A549 (cell line): ENCODE measurements at regions not wholly inside any gene's neighbourhood (a gene's known extent, or its start where the extent isn't known, plus 50 kb on each side); places are given as distances from the start of the nearest gene placed in this dataset.

ENCODE experiments used
- ATAC-seq, 2 experiments: fragments of 200-7000 bp in 1 of 2; fragments of >200 bp in 1 of 2; cut with Nextera tagmentation in 1 of 2; cut with Tn5 transposase in 1 of 2; 3 replicates each; pipeline versions ENCODE4 v1.8.0 to v1.9.1; 2018 to 2020; ENCODE audit warnings: mild to moderate bottlenecking in 1 of 2, moderate library complexity in 1 of 2
- CTCF ChIA-PET: fragments of 300-600 bp; sonication (Branson Sonifier 250); formaldehyde crosslinking; extraction: SDS; loops from one replicate; lab custom pipeline; 2021; ENCODE audit warnings: antibody characterized with exemption, inconsistent platforms; lab: Yijun Ruan, JAX
- POLR2A ChIA-PET: fragments of 350-600 bp; formaldehyde crosslinking; extraction: SDS; loops from one replicate; lab custom pipeline; 2021; ENCODE audit warnings: antibody characterized with exemption, inconsistent platforms; lab: Yijun Ruan, JAX
- DNase-seq, 2 experiments: peaks; one replicate each; pipeline versions ENCODE4 v3.0.0 to v3.0.0-alpha.2; 2011 to 2016; ENCODE audit warnings: low read depth in 1 of 2, low spot score in 1 of 2
- FAIRE-seq: peaks from 2 replicates; lab custom pipeline; 2011; peaks lifted over from hg19 to GRCh38; lab: Jason Lieb, UNC
- H3K27ac ChIP-seq, 2 experiments: fragments of >200 bp; sonication (Bioruptor Twin); formaldehyde crosslinking; 3 replicates each; pipeline ENCODE4 v1.5.1; 2016 to 2017
- H3K4me1 ChIP-seq: fragments of >200 bp; sonication (Bioruptor Twin); formaldehyde crosslinking; 3 replicates; pipeline ENCODE4 v1.6.1; 2016
- H3K4me2 ChIP-seq: fragments of >200 bp; sonication (Bioruptor Twin); formaldehyde crosslinking; 3 replicates; pipeline ENCODE4 v1.6.1; 2016
- H3K4me3 ChIP-seq: fragments of >200 bp; sonication (Bioruptor Twin); formaldehyde crosslinking; 3 replicates; pipeline ENCODE4 v1.5.1; 2016
- H3K9me3 ChIP-seq: fragments of >200 bp; sonication (Bioruptor Twin); formaldehyde crosslinking; 3 replicates; pipeline ENCODE4 v1.6.1; 2016
- CBX8 ChIP-seq: fragments of 200-600 bp; sonication (generic); IDR thresholded peaks from 2 replicates; pipeline ENCODE4 v1.6.1; 2016
- CHD4 ChIP-seq: fragments of 200-600 bp; sonication (generic); IDR thresholded peaks from 2 replicates; pipeline ENCODE4 v1.6.1; 2016; ENCODE audit warnings: antibody characterized with exemption, mild to moderate bottlenecking, borderline replicate concordance
- E2F6 ChIP-seq: IDR thresholded peaks from 2 replicates; pipeline ENCODE4 v1.6.1; 2012; ENCODE audit warnings: low read depth, borderline replicate concordance
- EHMT2 ChIP-seq: fragments of 200-600 bp; sonication (generic); IDR thresholded peaks from 2 replicates; pipeline ENCODE4 v1.6.1; 2016; ENCODE audit warnings: antibody characterized with exemption, low read depth, mild to moderate bottlenecking, moderate library complexity
- ESRRA ChIP-seq: fragments of 150-350 bp; IDR thresholded peaks from 2 replicates; pipeline ENCODE4 v1.6.1; 2014; ENCODE audit warnings: mild to moderate bottlenecking, low read length, borderline replicate concordance
- FOSB ChIP-seq: fragments of 250-450 bp; sonication (Bioruptor Pico); IDR thresholded peaks from 2 replicates; pipeline ENCODE4 v1.5.0; 2020; ENCODE audit warnings: mild to moderate bottlenecking, moderate library complexity
- FOSL2 ChIP-seq, 2 experiments: fragments of 450-650 bp in 1 of 2; fragments of >200 bp in 1 of 2; sonication (Bioruptor Twin) in 1 of 2; formaldehyde crosslinking; IDR thresholded peaks; 2 replicates each; pipeline versions ENCODE4 v1.5.0 to v1.6.1; 2016 to 2020; ENCODE audit warnings: mild to moderate bottlenecking in 1 of 2, moderate library complexity in 1 of 2
- FOXS1 ChIP-seq: fragments of 250-450 bp; sonication (Bioruptor Pico); IDR thresholded peaks from 2 replicates; pipeline ENCODE4 v1.5.0; 2020; ENCODE audit warnings: mild to moderate bottlenecking, moderate library complexity
- GATA3 ChIP-seq: IDR thresholded peaks from 2 replicates; pipeline ENCODE4 v1.6.1; 2012; ENCODE audit warnings: borderline replicate concordance
- HOXB13 ChIP-seq: fragments of 250-450 bp; sonication (Bioruptor Pico); IDR thresholded peaks from 2 replicates; pipeline ENCODE4 v1.5.0; 2020; ENCODE audit warnings: low read depth, mild to moderate bottlenecking, moderate library complexity
- HOXB5 ChIP-seq: fragments of 250-450 bp; sonication (Bioruptor Pico); IDR thresholded peaks from 2 replicates; pipeline ENCODE4 v1.5.0; 2020; ENCODE audit warnings: mild to moderate bottlenecking, moderate library complexity
- JUN ChIP-seq, 2 experiments: fragments of >200 bp; sonication (Bioruptor Twin); formaldehyde crosslinking; IDR thresholded peaks; 2 replicates in 1 of 2; 3 replicates in 1 of 2; pipeline ENCODE4 v1.6.1; 2016 to 2017
- KDM5A ChIP-seq: fragments of 200-600 bp; sonication (generic); IDR thresholded peaks from 2 replicates; pipeline ENCODE4 v1.6.1; 2016; ENCODE audit warnings: antibody characterized with exemption, mild to moderate bottlenecking
- MAFK ChIP-seq: fragments of 450-650 bp; IDR thresholded peaks from 2 replicates; pipeline ENCODE4 v1.6.1; 2014; ENCODE audit not compliant: partially characterized antibody
- MAZ ChIP-seq: fragments of 150-350 bp; IDR thresholded peaks from 2 replicates; pipeline ENCODE4 v1.6.1; 2014; ENCODE audit warnings: antibody characterized with exemption, low read depth, low read length, borderline replicate concordance
- NPAS2 ChIP-seq: fragments of 250-450 bp; sonication (Bioruptor Pico); IDR thresholded peaks from 2 replicates; pipeline ENCODE4 v1.8.0; 2022; ENCODE audit warnings: mild to moderate bottlenecking, moderate library complexity, borderline replicate concordance
- PHF8 ChIP-seq: fragments of 200-600 bp; sonication (generic); IDR thresholded peaks from 2 replicates; pipeline ENCODE4 v1.6.1; 2016; ENCODE audit warnings: low read depth, mild to moderate bottlenecking, antibody characterized with exemption, moderate library complexity, borderline replicate concordance
- POLR2A ChIP-seq: IDR thresholded peaks from 2 replicates; pipeline ENCODE4 v1.6.1; 2012; ENCODE audit warnings: mild to moderate bottlenecking, low read length
- POLR2AphosphoS2 ChIP-seq: conservative IDR thresholded peaks from 2 replicates; pipeline ENCODE4 v1.6.1; 2012; ENCODE audit warnings: low read length, improper control_type of control experiment, inconsistent platforms
- RAD21 ChIP-seq, 2 experiments: fragments of >200 bp in 1 of 2; sonication (Bioruptor Twin) in 1 of 2; formaldehyde crosslinking in 1 of 2; IDR thresholded peaks in 1 of 2; conservative IDR thresholded peaks in 1 of 2; 2 replicates in 1 of 2; 3 replicates in 1 of 2; pipeline ENCODE4 v1.6.1; 2012 to 2018; ENCODE audit warnings: inconsistent platforms in 1 of 2
- SREBF2 ChIP-seq: fragments of 450-650 bp; IDR thresholded peaks from 2 replicates; pipeline ENCODE4 v1.6.1; 2014; ENCODE audit warnings: mild to moderate bottlenecking, moderate library complexity
- TFCP2L1 ChIP-seq: fragments of 250-450 bp; sonication (Bioruptor Pico); IDR thresholded peaks from 2 replicates; pipeline ENCODE4 v1.5.0; 2021; ENCODE audit warnings: mild to moderate bottlenecking
- TP53 ChIP-seq: fragments of 250-450 bp; sonication (Bioruptor Pico); IDR thresholded peaks from 2 replicates; pipeline ENCODE4 v1.5.0; 2021; ENCODE audit warnings: mild to moderate bottlenecking, moderate library complexity
- ZC3H11A ChIP-seq: fragments of 450-650 bp; IDR thresholded peaks from 2 replicates; pipeline ENCODE4 v1.6.1; 2014; ENCODE audit warnings: antibody characterized with exemption, mild to moderate bottlenecking
- ZNF302 ChIP-seq: fragments of 250-450 bp; sonication (Bioruptor Pico); IDR thresholded peaks from 2 replicates; pipeline ENCODE4 v1.9.0; 2021; ENCODE audit warnings: inconsistent platforms, mild to moderate bottlenecking, moderate library complexity
- ZSCAN20 ChIP-seq: fragments of 250-450 bp; sonication (Bioruptor Pico); IDR thresholded peaks from 2 replicates; pipeline ENCODE4 v1.8.0; 2022; ENCODE audit warnings: mild to moderate bottlenecking, moderate library complexity
- WGBS: methylation state at CpG from one replicate; pipeline ENCODE4 v1.1.6; 2017; ENCODE audit errors: missing lambda C conversion rate; 5-methylcytosine and 5-hydroxymethylcytosine counted together
- TF ChIP-seq, protein P1 (sequence below): IDR thresholded peaks from 2 replicates; pipeline ENCODE4 v1.6.1; 2012
- TF ChIP-seq, protein P2 (sequence below): IDR thresholded peaks from 2 replicates; pipeline ENCODE4 v1.6.1; 2012

GRCh38 chr10:78905957-78906308, 162.8 kb upstream of the ZMIZ1 start (continued):
- no peak for TF ChIP-seq POLR2A

DNA sequence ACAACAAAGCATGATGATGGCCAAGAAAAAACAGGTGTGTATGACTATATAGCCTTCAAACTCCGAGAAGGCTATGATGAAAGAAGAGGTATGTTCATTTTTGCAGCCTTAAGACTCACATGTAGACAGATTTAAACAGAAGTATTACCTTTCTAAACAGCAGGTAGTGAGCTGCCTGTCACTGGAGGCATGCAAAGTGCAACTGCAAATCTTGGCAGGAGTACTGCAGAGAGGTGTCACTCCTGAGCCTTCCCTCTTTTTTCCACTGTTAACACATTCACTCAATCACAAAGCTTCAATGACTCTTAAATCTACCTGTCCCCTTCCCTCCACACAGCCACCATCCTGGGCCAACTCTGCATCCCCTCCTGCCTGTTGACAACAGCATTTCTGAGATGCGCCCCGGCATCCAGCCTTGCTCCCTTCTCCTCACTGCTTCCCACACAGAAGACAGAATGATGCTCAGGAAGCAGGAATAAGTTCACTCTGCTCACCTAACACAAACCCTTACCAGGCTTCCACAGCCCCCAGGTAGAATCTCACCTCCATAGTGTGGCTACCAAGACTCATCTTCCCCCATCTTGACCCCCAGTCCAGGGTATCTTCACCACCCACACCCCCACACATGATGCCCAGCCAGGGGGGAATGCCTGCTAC, 161.9 kb upstream of the ZMIZ1 start:
- DNase-seq, result no peak
- no peak overlapping the region for H3K4me3 ChIP-seq
- no peak for FAIRE-seq
- ChIA-PET CTCF (interaction anchor here (1.8 to 2.1 kb wide), 2 partner anchors 12 to 16 kb away, joined by 6 to 7 read pairs; no protein-coding TSS in a partner anchor), POLR2A (no interaction called here)
- no peak overlapping the region for H3K27ac ChIP-seq
- no peaks in the 10 kb centered on the region for H3K9me3 ChIP-seq
- no peak overlapping the region for H3K4me2 ChIP-seq
- TF ChIP-seq CBX8 (no peak), MAZ (no peak), ESRRA (no peak), FOSB (CRISPR knock-in tag) (no peak), GATA3 (no peak), JUN (IDR thresholded peaks at IDR 0.05) (no peak), FOSL2 (IDR thresholded peaks at IDR 0.05) (no peak), FOSL2 (CRISPR knock-in tag; IDR thresholded peaks at IDR 0.05) (no peak), CHD4 (no peak), SREBF2 (no peak), FOXS1 (CRISPR knock-in tag) (no peak), MAFK (no peak), TP53 (CRISPR knock-in tag) (no peak)
- no peak for ATAC-seq
- WGBS, result 46% methylated on average over 3 of the region's 3 CpGs
- no peaks in the 10 kb centered on the region for H3K4me1 ChIP-seq

DNA sequence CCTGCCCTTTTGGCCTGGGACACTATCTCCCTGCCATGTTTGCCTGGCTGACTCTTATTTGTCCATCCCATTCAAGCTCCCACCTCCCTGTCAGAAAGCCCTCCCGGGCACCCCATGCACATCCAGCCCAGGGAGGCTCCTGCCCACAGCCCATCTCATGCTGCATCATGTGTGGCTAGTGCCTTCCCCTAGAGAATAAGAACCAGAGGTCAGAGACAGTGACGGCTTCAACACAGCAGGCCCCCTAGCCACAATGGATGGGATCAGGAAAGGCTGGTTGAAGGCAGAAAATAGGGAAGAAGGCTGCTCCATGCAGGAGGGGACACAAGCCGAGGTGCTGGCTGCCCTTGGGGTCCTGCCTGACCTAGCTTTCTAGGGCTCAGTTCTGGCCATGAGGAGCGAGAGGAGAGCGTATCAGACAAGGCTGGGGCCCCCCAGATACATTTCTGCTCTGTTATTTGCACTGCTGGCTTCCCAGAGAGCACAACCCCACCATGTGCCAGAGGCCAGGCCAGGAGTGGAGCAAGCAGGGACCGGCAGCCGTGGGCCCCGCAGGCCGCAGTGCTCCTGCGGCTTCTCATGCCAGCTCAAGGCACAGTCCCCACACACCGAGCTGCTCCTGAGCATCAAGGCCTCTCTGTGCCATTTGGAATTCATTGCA, 161.1 kb upstream of the ZMIZ1 start:
- DNase-seq, result no peak
- H3K4me2 ChIP-seq, result no peak overlapping the region
- POLR2A ChIA-PET, result no interaction called here
- FAIRE-seq, result no peak
- H3K4me1 ChIP-seq, result no peaks in the 10 kb centered on the region
- CTCF ChIA-PET, result interaction anchor here (2.1 kb wide), 1 partner anchor 15 kb away, joined by 7 read pairs; no protein-coding TSS in a partner anchor
- no peak for TF ChIP-seq GATA3
- H3K4me3 ChIP-seq, result no peak overlapping the region
- no peak overlapping the region for H3K27ac ChIP-seq
- H3K9me3 ChIP-seq, result no peaks in the 10 kb centered on the region
- no peak for ATAC-seq
- WGBS, result 85% methylated on average over 10 of the region's 11 CpGs

GRCh38 chr10:78909221-78909620, 159.5 kb upstream of the ZMIZ1 start:
- no peak for ATAC-seq

More at GRCh38 chr10:78909221-78909620, 159.5 kb upstream of the ZMIZ1 start:
- WGBS, result 57% methylated on average over 6 of the region's 6 CpGs
- Histone ChIP-seq H3K4me2 (no peak overlapping the region), H3K4me3 (no peak overlapping the region), H3K27ac (no peak overlapping the region), H3K4me1 (no peaks in the 10 kb centered on the region), H3K9me3 (no peaks in the 10 kb centered on the region)
- TF ChIP-seq HOXB13 (no peak), TFCP2L1 (no peak), ZC3H11A (no peak), SREBF2 (no peak), KDM5A (no peak), POLR2AphosphoS2 (no peak), CBX8 (no peak), E2F6 (no peak), ZNF302 (CRISPR knock-in tag) (no peak), RAD21 (conservative IDR thresholded peaks at IDR 0.05 in 1 of 2, IDR thresholded peaks at IDR 0.05 in 1 of 2) (no peak), PHF8 (no peak), ZSCAN20 (CRISPR knock-in tag) (no peak), HOXB5 (CRISPR knock-in tag) (no peak), NPAS2 (CRISPR knock-in tag) (no peak), EHMT2 (no peak)
- TF ChIP-seq, protein P1, sequence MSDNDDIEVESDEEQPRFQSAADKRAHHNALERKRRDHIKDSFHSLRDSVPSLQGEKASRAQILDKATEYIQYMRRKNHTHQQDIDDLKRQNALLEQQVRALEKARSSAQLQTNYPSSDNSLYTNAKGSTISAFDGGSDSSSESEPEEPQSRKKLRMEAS, result no peak
- TF ChIP-seq, protein P2, sequence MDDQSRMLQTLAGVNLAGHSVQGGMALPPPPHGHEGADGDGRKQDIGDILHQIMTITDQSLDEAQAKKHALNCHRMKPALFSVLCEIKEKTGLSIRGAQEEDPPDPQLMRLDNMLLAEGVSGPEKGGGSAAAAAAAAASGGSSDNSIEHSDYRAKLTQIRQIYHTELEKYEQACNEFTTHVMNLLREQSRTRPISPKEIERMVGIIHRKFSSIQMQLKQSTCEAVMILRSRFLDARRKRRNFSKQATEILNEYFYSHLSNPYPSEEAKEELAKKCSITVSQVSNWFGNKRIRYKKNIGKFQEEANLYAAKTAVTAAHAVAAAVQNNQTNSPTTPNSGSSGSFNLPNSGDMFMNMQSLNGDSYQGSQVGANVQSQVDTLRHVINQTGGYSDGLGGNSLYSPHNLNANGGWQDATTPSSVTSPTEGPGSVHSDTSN, result no peak
- POLR2A ChIA-PET, result no interaction called here
- CTCF ChIA-PET, result interaction anchor here (1.1 to 1.4 kb wide), 2 partner anchors 15 to 86 kb away, joined by 3 read pairs; no protein-coding TSS in a partner anchor
- FAIRE-seq (no peak), DNase-seq (no peak)
